ENCODE measurements at regions not wholly inside any gene's neighbourhood (a gene's known extent, or its start where the extent isn't known, plus 50 kb on each side); places are given as distances from the start of the nearest gene placed in this dataset.

DNA sequence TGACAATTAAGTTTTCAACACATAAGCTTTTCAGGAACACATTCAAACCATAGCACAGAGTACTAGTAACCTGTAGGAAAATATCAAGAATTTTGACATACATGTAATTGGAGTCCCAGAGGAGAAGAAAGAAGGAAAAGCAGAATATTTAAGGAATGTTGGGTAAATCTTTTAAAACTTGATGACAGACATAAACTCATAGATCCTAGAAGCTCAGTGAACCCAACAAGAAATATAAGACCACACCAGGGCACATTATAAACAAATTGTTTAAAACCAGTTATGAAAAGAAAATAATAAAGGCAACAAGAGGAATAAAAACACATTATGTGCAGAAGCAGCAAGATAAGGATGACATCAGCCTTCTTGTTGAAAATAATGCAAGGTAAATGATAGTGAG, 151.5 kb upstream of the ATXN1 start:
- POLR2A ChIA-PET (ENCODE audit: unreplicated experiment), result no interaction called here
- H4K91ac ChIP-seq (ENCODE audit: insufficient read depth, low read depth, low read length), result no peak overlapping the region

More for the DNA sequence above, 151.5 kb upstream of the ATXN1 start:
- Histone ChIP-seq H3K9me3 (ENCODE audit: control insufficient read depth, insufficient read depth, low read length) (peaks cover 3% of the 10 kb centered on the region; the same call in 1 of the 2 replicates), H2BK20ac (ENCODE audit: low read depth, low read length) (no peak overlapping the region), H4K5ac (ENCODE audit: low read depth, low read length) (no peak overlapping the region), H3K4me1 (ENCODE audit: control insufficient read depth, insufficient read depth, low read length) (peaks cover 10% of the 10 kb centered on the region), H3K4me3 (ENCODE audit: insufficient read depth, low read depth, low read length) (no peak overlapping the region), H3K27ac (ENCODE audit: insufficient read depth, low read length) (no peak overlapping the region), H2BK15ac (ENCODE audit: low read depth, low read length) (no peak overlapping the region), H3K56ac (ENCODE audit: extremely low read depth, insufficient read depth, low read length) (no peak overlapping the region), H3K4me2 (ENCODE audit: low read depth, low read length) (no peak overlapping the region), H3K9ac (ENCODE audit: low read depth, low read length) (no peak overlapping the region), H3K9me1 (ENCODE audit: insufficient read depth, low read length) (peaks cover 6% of the 10 kb centered on the region), H3K4ac (ENCODE audit: low read depth, low read length) (no peak overlapping the region), H4K20me1 (ENCODE audit: insufficient read depth, low read length) (peaks cover 5% of the 10 kb centered on the region; the same call in 1 of the 2 replicates), H2AK5ac (ENCODE audit: low read depth, low read length) (no peak overlapping the region), H4K8ac (ENCODE audit: low read depth in 2 of 2, low read length in 2 of 2) (no peak overlapping the region), H2BK5ac (ENCODE audit: low read depth, low read length, poor library complexity, severe bottlenecking) (no peak overlapping the region), H2BK120ac (ENCODE audit: low read depth, low read length) (no peak overlapping the region), H2AFZ (replicated peaks; ENCODE audit: low read length, poor library complexity) (no peak overlapping the region), H3K27me3 (ENCODE audit: control insufficient read depth, insufficient read depth, low read length) (no peaks in the 10 kb centered on the region), H3K23ac (ENCODE audit: low read depth, low read length) (no peak overlapping the region), H3K18ac (ENCODE audit: low read depth, low read length) (no peak overlapping the region), H3K14ac (replicated peaks; ENCODE audit: low read depth, low read length) (no peak overlapping the region), H3K79me1 (ENCODE audit: low read depth in 1 of 2, low read length in 2 of 2) (no peaks in the 10 kb centered on the region), H2AK9ac (replicated peaks; ENCODE audit: low read depth, low read length, poor library complexity) (no peak overlapping the region), H3K36me3 (ENCODE audit: control insufficient read depth, insufficient read depth, low read length) (no peaks in the 10 kb centered on the region)
- no peak for DNase-seq
- intact Hi-C loops (cut with micrococcal nuclease) (no loop called here), in situ Hi-C loops (cut with MboI; ENCODE audit: low sequenced_read_pairs) (no loop called here), dilution Hi-C loops (cut with HindIII; ENCODE audit: low sequenced_read_pairs, unreplicated experiment) (no loop called here)
- CTCF ChIA-PET, result interaction anchor here (0.6 kb wide), 1 partner anchor 8 kb away, joined by 3 read pairs; no protein-coding TSS in a partner anchor
- TF ChIP-seq, protein P1, sequence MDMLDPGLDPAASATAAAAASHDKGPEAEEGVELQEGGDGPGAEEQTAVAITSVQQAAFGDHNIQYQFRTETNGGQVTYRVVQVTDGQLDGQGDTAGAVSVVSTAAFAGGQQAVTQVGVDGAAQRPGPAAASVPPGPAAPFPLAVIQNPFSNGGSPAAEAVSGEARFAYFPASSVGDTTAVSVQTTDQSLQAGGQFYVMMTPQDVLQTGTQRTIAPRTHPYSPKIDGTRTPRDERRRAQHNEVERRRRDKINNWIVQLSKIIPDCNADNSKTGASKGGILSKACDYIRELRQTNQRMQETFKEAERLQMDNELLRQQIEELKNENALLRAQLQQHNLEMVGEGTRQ (IDR thresholded peaks at IDR 0.05; ENCODE audit: low read depth, low read length), result no peak
- TF ChIP-seq POLR2A (IDR thresholded peaks at IDR 0.05; ENCODE audit: low read depth, low read length) (no peak), RAD21 (IDR thresholded peaks at IDR 0.05; ENCODE audit: low read length) (no peak), BHLHE40 (IDR thresholded peaks at IDR 0.05; ENCODE audit: low read depth, low read length) (no peak), CEBPB (IDR thresholded peaks at IDR 0.05; ENCODE audit: low read depth, low read length) (no peak), NFE2L2 (IDR thresholded peaks at IDR 0.05; ENCODE audit: low read depth, low read length) (no peak), RFX5 (IDR thresholded peaks at IDR 0.05; ENCODE audit: low read depth, low read length) (no peak), MAZ (IDR thresholded peaks at IDR 0.05; ENCODE audit: borderline replicate concordance, low read depth, low read length) (no peak), CHD1 (IDR thresholded peaks at IDR 0.05; ENCODE audit: low read depth, low read length) (no peak), MXI1 (IDR thresholded peaks at IDR 0.05; ENCODE audit: borderline replicate concordance, low read depth, low read length) (no peak), MAFK (IDR thresholded peaks at IDR 0.05; ENCODE audit: low read depth, low read length) (no peak)
- TF ChIP-seq, protein P2, sequence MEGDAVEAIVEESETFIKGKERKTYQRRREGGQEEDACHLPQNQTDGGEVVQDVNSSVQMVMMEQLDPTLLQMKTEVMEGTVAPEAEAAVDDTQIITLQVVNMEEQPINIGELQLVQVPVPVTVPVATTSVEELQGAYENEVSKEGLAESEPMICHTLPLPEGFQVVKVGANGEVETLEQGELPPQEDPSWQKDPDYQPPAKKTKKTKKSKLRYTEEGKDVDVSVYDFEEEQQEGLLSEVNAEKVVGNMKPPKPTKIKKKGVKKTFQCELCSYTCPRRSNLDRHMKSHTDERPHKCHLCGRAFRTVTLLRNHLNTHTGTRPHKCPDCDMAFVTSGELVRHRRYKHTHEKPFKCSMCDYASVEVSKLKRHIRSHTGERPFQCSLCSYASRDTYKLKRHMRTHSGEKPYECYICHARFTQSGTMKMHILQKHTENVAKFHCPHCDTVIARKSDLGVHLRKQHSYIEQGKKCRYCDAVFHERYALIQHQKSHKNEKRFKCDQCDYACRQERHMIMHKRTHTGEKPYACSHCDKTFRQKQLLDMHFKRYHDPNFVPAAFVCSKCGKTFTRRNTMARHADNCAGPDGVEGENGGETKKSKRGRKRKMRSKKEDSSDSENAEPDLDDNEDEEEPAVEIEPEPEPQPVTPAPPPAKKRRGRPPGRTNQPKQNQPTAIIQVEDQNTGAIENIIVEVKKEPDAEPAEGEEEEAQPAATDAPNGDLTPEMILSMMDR (conservative IDR thresholded peaks at IDR 0.05; ENCODE audit: low read depth, low read length), result no peak
- ATAC-seq (ENCODE audit: low read depth), result no peak
- no TSS peak for BruUV-seq (replicated peaks)
